ENCODE measurements at regions not wholly inside any gene's neighbourhood (a gene's known extent, or its start where the extent isn't known, plus 50 kb on each side); places are given as distances from the start of the nearest gene placed in this dataset.

DNA sequence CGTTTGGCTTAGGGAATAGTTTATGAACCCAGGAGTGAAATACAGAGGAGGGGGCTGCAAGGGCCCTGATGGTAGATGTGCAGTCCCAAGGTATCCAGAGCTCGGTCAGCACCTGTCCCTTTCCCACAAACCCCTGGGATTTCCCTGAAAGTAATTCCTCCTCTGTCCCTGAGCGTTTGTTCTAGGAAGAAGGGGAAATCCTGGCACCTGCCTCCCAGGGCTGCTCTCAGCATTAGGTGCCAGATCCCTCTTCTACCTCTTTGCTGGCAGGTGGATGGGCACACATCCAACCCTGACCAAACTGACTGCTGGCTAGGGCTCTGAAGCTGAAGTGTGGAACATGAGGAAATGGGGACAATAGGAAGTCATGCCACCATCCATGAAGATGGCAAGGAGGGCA is 824.0 kb downstream of the SLC4A3 start:
- TF ChIP-seq, protein P1, sequence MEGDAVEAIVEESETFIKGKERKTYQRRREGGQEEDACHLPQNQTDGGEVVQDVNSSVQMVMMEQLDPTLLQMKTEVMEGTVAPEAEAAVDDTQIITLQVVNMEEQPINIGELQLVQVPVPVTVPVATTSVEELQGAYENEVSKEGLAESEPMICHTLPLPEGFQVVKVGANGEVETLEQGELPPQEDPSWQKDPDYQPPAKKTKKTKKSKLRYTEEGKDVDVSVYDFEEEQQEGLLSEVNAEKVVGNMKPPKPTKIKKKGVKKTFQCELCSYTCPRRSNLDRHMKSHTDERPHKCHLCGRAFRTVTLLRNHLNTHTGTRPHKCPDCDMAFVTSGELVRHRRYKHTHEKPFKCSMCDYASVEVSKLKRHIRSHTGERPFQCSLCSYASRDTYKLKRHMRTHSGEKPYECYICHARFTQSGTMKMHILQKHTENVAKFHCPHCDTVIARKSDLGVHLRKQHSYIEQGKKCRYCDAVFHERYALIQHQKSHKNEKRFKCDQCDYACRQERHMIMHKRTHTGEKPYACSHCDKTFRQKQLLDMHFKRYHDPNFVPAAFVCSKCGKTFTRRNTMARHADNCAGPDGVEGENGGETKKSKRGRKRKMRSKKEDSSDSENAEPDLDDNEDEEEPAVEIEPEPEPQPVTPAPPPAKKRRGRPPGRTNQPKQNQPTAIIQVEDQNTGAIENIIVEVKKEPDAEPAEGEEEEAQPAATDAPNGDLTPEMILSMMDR (conservative IDR thresholded peaks at IDR 0.05; ENCODE audit: low read depth, low read length) = no peak
- no peak overlapping the region for H3K4me3 ChIP-seq (ENCODE audit: low read depth, low read length)
- no peak for DNase-seq (ENCODE audit: low read depth)

DNA sequence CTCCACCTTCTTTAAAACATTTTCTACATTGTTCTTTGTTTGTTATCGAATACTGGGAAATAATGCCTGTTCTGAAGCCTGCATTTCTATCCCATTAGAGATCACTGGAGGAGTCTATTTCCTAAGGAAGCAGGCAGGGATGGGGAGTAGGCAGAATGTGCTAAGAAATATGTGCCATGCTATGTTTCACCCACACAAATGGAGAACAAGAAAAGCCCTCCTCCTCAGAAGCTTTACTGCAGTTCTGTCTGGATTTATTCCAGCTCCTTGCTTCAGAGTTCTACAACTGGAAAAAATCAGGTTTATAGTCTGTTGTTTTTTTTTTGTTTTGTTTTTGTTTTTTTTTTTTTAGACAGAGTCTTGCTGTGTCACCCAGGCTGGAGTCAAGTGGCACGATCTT is 825.1 kb downstream of the SLC4A3 start:
- DNase-seq (ENCODE audit: low read depth) = no peak
- no peak overlapping the region for H3K4me3 ChIP-seq (ENCODE audit: low read depth, low read length)
- TF ChIP-seq, protein P1 (conservative IDR thresholded peaks at IDR 0.05; ENCODE audit: low read depth, low read length) = no peak

DNA sequence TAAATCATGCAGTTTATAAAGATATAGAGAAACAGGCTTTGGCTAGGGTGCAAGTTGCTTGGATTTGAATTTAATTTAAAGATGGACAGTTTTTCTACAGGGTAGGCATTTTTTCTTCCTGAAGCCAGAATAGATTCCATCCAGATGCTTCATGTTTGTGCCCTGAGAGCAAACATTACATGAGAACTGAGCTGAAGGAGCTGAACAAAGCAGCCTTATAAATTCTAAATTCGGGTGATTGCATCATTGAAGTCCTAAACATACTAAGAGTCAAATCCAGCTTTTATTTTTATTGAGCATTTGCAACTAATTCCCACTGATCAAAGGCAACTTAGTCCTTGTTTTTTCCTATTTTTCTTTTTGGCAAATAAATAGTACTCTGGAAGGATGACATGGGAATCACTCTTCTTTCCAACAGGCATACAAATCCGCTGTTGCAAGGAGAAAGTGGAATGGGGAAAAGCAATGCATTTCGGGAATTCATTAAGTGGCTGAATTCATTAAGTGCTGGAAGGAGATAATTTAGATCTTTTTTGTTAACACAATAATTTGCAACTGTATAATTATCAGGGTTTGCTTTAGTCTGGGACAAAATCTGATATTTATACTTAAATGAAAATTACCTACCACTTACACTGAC is 828.0 kb downstream of the SLC4A3 start:
- DNase-seq (ENCODE audit: low read depth) = no peak
- TF ChIP-seq, protein P1 (conservative IDR thresholded peaks at IDR 0.05; ENCODE audit: low read depth, low read length) = no peak
- H3K4me3 ChIP-seq (ENCODE audit: low read depth, low read length) = no peak overlapping the region

DNA sequence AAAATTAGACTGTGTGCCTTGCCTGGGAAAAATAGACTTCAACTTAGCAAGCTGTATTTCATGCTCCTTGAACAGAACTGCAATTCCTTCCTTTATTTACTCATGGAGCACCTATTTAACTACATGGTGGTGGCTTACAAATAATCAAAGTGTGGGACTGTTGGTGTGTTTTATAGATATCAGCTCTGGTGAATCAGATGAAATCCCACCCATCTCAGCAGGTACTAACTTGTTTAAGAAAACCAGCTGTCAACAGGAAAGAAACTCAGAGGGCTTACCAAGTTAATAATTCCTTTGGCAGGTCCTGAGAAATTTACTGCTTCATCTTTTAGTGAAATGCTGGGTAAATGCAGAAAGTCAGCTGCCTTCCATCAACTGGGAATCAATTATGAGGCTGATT is 830.6 kb downstream of the SLC4A3 start:
- H3K4me3 ChIP-seq (ENCODE audit: low read depth, low read length) = no peak overlapping the region
- DNase-seq (ENCODE audit: low read depth) = no peak
- TF ChIP-seq, protein P1 (conservative IDR thresholded peaks at IDR 0.05; ENCODE audit: low read depth, low read length) = no peak

DNA sequence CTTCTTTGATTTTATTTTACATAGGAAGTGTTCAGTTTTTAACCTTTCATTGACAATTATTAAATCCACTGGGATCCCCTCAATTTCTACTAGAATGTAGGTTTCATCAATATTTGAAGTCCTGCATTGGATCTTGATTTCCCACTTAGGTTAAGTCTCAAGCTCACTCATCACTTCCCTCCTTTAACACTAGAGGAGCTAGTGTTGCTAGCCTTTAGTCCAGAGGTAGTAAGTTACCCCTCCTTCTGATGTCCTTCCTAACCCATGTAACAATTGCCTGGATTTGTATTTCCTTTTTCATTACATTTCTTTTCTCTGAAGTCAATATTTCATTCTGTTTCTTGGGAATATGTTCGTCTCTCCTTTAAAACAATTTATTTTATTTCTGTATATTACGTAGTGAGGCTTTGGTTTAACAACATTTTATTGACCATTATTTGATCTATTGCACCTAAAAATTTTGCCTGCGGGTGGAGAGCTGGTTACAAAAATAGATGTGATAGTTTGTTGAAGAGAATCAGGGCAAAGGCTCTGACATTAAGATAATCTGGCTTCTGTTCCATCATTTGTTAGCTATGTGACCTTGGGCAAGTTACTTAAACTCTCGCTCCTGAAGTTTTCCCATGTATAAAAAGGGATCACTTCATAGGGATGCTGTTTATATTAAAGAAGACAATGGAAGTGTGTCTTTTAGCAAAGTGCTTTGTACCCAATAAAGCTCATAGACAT is 833.0 kb downstream of the SLC4A3 start:
- TF ChIP-seq, protein P1 (conservative IDR thresholded peaks at IDR 0.05; ENCODE audit: low read depth, low read length) = peak; percentile 33
- no peak overlapping the region for H3K4me3 ChIP-seq (ENCODE audit: low read depth, low read length)
- no peak for DNase-seq (ENCODE audit: low read depth)

DNA sequence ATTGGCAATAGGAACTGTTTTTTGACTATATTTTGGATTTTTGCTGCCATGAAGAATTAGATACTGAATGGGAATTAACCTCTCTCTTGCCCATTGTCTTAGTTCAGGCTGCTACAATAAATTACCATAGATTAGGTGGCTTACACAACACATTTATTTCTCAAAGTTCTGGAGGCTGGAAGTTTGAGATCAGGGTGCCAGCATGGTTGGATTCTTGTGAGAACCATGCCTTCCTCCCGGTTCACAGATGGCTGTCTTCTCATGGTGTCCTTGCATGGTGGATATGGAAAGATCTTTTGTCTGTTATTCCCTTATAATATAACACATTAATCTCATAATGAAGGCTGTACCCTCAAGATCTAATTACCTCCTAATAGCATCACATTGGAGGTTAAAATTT is 836.4 kb downstream of the SLC4A3 start:
- no peak overlapping the region for H3K4me3 ChIP-seq (ENCODE audit: low read depth, low read length)
- no peak for DNase-seq (ENCODE audit: low read depth)
- TF ChIP-seq, protein P1 (conservative IDR thresholded peaks at IDR 0.05; ENCODE audit: low read depth, low read length) = no peak

DNA sequence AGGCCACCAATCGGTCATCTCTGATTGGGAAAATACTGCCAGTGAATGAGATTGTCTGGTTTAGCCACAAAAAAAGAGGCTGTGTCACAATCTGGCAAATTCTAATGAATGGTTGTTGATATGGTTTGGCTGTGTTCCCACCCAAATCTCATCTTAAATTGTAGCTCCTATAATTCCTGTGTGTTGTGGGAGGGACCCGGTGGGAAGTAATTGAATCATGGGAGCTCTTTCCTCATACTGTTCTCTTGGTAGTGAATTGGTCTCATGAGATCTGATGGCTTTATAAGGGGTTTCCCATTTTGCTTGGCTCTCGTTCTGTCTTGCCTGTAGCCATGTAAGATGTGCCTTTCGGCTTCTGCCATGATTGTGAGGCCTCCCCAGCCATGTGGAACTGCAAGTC is 838.3 kb downstream of the SLC4A3 start:
- TF ChIP-seq, protein P1 (conservative IDR thresholded peaks at IDR 0.05; ENCODE audit: low read depth, low read length) = no peak
- H3K4me3 ChIP-seq (ENCODE audit: low read depth, low read length) = no peak overlapping the region
- DNase-seq (ENCODE audit: low read depth) = no peak
